Activated CD4-positive, alpha-beta T cell treated with anti-CD3 and anti-CD28 coated beads, Interleukin-2, amount 50 U/mL, for 24 hours (primary cell): ENCODE measurements at regions not wholly inside any gene's neighbourhood (a gene's known extent, or its start where the extent isn't known, plus 50 kb on each side); places are given as distances from the start of the nearest gene placed in this dataset.

Source experiments
- DNase-seq, 2 donors: peaks; one replicate each; pipeline ENCODE4 v3.0.0-alpha.2; 2020; ENCODE audit warnings: low read depth in 1 of 2, low spot score in 1 of 2

DNA sequence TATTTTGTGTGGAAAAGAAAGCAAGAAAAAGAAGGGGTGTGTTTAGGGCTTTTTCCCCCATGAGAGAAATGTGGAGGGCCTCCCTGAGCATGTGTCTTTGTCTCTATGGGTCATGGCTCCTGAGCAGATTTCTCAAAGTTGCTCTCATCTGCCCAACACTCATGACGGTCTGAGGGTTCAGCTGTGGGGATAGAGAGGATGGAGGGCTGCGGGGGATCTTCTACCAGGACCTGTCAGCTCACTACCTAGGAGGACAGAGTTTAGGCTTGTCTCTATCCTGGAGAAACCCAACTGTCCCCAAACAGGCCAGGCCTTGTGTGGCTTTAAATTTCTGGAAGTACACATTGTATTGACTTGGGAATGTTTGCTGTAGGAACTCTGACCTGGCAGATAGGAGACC lies 342.2 kb downstream of the MYCN start:
- no peak for DNase-seq

DNA sequence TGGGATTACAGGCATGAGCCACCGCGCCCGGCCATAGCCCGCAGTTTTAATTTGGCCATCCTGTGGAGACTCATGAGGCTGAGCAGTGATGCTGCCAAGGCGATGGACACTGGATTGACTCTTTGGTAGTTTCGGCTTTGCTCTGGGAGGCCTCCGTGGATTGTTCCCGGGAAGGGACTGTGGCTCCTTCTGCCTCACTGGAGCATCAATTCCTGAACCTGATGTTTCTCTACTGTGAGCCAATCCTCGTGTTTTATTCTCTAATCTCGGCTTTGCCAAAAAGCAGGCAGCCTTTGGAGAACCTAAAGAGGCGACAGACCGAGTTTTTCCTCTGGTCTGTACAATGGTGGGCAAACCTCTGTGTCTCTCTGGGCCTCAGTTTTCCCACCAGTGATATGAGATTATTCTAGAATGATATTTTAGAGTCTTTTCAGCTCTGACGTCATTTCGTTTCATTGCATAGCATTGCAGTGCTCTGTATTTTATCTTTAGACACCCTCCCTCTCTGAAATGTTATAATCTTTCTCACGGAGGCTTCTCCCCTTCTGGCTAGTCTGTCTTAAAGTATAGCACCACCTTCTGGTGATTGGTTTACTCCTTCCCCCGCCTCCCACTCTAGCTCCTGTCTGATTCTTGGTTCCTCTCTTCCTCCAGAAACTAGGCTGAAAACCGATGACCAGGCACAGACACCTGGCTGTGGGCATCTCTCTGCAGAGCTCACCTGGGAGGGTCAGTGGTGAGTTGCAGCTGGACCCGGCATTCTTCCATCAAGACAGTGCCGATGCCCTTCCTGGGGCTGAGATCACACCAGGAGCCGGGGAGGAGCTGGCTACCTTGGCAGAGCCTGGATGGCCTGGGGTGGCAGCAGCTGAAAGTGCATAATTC lies 341.3 kb downstream of the MYCN start:
- DNase-seq, result no peak

DNA sequence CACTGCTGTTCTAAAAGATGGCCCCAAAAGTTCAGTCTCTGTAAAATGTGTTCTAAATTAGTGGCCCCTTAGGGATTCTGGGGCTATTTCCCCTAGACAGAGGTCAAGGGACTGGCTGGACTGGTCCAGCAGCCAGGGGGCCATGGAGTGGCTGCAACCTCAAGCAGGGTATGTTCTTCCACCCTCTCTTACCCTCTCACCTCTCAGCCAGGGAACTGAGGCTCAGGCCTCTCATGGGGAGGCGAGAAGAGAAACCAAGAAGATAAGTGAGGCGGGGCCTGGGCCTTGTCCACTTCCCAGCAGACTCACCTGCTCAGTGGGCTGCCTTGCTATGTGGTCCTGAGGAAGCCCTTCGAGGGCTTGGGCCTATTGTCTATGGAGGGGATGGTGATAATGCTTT lies 339.7 kb downstream of the MYCN start:
- DNase-seq, result no peak

DNA sequence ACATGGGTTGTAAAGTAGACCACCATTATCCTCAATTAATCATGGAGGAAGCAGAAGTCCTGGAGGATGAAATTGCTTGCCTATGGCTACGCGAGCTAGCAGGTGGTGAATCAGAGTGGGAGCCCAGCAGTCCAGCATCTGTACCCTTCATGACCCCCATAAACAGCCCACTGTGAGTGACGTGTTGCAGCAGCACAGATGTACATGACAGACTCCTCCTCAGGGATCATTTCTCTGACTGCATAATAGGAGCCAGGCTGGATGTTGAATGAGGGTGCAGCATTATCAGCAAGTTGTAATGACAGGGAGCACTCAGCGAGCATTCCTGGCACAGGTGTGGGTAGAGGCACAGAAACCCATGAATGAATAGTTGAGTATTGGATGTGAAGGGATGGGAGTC lies 339.3 kb downstream of the MYCN start:
- no peak for DNase-seq

DNA sequence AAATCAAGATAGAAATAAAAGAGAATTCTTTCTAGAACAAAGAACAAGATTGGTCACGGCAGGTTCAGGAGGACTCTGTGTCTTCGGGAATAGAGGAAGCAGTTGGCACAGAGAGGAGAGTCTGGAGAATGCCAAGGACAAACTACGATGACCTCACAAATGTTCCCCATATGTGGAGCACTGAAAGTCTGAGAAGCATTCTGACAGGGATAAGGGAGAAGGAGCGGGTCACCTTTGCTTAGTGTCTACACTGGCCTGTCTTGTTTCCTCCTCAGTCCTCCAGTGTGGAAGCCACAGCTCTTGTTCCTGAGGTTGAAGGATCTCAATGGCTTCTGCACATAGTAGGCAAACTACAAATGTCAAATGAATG lies 338.8 kb downstream of the MYCN start:
- DNase-seq, result no peak

DNA sequence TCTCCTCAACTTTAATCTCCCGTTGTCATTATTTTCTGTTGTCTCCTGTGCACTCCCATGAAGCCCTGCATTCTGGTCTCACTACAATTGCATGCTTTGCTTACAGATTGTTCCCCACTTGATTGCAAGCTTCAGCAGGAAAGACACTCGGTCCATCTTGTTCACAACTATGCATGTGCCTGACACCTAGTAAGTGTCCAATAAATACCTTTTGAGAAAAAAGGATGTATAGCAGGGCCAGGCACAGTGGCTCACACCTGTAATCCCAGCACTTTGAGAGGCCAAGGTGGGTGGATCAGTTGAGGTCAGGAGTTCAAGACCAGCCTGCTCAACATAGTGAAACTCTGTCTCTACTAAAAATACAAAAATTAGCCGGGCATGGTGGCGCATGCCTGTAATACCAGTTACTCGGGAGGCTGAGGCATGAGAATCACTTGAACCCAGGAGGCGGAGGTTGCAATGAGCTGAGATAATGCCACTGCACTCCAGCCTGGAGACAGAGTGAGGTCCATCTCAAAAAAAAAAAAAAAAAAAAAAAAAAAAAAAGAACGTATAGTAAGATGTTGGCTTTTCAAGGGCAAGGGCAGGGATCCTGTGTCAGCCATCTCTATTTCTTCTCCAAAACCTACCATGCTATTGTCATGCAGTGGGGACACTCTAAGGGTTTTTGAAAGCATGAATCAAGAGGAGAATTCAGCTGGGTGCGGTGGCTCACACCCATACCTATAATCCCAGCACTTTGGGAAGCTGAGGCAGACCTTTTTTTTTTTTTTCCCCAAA lies 338.3 kb downstream of the MYCN start:
- no peak for DNase-seq

DNA sequence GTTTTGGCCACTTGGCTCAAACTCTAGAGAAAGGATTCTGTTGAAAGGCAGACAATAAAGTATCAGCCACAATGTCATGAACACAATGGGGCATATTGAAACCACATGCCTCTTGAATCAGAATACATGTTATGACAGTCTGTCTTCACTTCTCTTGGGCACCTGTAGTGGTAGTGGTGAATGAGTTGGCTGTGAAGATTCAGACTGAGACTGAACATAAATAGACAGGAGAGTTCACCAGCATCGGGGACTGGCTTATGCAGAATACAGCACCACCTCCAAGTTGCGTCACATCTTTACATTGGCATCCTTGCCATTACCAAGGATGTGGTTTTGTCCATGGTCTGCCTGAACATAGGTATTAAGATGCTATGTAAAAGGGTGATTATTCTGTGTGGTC lies 336.8 kb downstream of the MYCN start:
- DNase-seq, result no peak

DNA sequence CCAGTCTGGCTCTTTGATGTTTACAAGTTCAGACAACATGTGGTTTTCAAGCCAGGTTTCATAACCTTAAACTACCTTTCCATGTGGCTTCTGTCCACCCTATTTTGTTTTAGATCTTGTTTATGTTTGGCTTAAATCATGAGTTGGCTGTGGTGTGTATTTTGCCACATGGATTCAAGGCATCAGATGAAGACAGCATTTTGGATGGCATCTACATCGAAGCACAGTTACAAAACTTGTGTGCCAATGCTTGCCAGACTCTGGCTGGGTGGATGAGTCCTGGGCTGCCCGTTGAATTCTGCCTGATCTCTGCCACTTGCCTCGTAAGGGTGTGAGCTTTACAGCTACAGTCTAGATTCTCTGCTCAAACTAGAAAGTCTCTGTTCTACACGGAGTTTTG lies 335.3 kb downstream of the MYCN start:
- DNase-seq, result no peak

DNA sequence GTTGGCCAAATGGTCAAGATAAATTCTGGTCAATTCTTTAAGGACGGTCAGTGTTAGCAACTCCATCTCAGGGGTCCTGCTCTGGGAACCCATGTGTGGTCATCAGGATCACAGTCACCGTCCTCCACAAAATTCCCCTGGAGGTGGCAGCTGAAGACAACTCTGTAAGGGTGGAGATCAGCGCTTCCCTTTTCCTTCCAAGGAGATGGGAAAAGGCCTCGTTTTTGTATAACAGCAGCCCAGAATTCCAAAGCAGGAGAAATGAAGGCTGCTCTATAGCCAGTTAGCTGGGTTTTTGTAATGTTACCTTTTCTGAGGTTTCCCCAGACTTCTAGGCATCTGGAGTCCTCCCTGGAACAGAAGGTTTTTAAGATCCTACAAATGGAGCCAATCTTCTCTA lies 334.8 kb downstream of the MYCN start:
- no peak for DNase-seq

DNA sequence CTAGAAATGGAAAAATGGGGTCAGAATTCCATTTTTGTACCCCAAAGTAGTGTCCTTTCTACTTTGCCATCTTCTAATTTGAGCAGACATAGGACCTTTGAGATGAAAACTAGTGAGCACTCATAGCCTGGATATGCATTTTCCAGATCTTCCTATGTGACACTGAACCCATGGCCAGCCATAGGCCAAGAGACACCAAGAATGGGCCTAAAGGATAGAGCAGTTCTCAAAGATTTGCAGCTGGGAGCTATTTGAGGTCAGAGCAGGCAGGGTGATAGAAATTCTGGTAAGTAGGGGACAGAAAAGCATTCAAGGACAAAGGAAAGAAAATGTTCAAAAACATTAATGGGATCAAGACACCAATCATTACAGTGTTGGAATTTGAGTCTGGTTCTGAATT lies 332.8 kb downstream of the MYCN start:
- DNase-seq, result no peak

DNA sequence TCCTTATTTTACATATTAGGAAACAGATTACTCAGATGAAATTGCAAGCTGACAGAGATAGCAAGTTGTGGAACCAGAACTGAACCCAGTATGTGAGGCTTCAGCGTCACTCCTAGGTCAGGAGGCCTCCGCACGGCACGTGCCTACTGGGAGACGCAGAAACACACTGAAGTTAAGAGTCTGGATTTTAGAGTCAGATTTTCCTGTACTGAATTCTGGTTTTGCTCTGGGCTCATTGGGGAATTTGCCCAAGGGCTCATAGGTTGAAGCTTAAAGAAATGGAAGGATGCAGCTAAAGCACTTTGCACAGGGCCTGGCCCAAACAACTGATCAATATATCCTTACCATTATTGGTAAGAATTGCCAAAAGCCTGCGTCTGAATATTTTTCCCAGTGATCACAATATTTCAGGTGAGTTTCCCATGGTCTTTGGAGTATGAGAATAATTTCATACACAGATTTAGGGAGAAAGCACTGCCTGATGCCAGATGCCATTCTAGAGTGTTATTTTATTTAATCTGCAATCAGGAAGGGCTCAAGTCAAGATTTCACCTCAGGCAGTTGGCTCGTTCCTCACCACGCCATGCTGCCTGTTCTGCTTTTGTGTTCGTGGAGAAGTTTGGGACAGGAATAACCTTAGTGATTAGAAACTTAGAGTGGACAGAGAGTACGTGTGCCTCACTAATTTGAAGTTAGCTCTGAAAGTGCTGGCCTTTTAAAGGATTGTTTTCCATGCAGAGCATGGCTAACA lies 331.9 kb downstream of the MYCN start:
- no peak for DNase-seq

DNA sequence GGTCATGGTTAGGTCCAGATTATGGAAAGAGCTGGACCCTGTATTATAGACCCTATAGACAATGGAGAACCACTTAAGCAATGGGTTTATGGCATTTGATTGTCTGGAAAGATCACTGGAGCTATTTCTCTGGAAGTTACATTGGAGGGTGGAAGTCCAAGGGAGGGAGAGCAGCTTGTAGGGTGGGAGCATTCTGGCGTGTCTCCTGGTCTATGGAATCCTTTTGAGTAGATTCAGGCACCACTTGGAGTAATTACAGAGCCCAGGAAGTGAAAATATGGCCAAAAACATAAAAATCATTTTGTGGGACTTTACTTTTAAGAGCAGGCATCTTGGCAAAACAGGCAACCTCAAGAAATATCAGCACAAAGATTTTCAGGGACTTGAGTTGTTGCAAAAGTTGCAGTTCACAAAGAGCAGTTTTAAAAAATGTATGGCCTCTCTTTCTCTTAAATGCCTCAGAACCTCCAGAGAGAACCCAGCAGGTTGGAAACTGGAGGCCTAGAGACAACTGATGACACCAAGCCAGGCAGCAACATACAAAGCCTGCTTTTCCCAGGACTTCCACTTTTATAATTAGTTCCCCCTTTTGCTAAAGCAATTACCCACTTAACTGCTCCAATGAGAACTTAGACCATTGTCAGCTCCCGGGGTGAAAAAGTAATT lies 331.0 kb downstream of the MYCN start:
- no peak for DNase-seq

DNA sequence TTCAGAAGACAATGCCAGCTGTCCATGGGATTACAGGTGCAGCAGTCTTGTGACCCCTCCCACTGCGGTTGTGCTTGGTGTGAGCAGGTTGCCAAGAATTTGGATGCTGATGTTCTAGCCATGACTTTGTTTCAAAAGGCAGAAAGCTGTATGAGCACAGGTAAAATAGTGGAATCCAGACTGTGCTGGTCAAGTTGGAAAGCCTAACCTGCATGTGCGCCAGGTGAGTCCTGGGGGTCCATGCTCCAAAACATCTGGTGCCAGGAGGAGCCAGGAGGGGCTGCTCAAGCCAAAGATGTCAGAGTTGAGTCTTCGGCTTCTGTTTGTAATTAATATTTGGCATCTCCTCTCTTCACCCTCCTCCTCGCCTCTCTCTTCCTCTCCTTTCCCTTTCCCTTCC lies 330.1 kb downstream of the MYCN start:
- no peak for DNase-seq

DNA sequence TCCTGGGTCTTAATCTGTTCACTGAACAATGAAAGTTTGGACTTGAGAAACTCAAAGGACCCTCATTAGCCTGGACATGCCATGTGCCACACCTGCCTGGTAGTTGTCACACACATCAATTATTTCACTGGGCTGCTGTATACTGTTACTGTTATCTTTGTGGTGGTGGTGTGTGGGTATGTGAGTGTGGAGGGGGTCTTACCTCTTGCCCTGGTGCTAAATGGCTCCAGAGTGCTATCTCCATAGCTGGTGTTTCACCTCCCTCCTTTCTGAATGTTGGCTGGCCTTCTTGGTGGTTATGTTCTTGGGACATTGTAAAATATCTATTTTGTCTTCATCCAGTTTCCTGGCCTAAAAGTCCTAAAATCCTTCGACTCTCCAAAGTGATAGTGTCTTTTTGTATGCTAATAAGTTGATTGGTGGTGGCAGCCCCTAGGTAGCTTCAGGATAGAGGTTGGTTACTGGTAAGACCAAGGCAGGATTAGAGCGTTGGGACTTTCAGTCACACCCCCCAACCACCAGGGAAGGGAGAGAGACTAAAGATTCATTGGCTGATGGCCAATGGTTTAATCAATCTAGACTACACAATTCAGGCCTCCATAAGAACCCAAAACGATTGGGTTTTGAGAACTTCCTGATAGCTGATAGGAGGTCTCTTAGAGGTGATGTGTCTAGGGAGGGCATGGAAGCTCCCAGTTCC lies 328.1 kb downstream of the MYCN start:
- DNase-seq, result no peak

DNA sequence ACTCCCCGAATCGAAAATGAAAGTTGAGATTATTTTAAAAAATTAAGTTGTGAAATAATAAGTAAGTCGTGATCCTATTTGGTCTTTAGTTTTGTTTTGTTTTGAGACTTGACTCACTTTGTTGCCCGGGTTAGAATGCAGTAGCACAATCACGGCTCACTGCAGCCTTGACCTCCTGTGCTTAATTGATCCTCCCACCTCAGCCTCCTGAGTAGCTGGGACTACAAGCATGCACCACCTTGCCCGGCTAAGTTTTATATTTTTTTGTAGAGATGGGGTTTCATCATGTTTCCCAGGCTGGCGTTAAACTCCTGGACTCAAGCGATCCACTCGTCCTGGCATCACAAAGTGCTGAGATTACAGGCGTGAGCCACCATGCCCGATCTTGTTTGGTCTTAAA lies 326.2 kb downstream of the MYCN start:
- no peak for DNase-seq

DNA sequence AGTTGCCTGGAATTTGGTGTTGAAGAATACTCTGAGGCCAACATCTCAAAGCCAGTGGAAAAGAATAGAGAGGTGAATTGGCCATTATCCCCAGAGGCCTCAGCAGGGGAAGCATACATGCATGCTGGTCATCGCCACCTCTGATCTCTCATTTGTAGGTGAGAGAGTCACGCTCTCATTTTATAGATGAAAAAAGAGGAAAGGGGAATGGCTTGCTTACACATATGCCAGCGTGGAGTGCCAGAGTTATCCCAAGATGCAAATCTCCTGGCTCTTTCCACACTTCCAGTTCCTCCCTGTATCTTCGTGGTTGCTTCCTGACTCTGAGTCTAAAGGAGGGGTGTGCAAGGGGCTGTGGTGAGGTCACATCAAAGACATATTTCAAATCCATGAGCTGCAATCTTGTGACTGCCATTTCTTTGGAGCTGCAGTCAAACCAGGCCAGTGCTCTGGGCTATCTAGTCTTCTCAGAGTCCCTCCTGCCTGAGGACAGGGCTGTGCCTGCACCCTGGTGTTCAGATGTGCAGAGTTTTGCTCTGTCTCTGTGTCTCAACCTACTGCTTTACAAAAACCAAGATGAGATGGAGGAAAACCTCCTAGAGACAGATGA lies 324.7 kb downstream of the MYCN start:
- DNase-seq, result no peak

DNA sequence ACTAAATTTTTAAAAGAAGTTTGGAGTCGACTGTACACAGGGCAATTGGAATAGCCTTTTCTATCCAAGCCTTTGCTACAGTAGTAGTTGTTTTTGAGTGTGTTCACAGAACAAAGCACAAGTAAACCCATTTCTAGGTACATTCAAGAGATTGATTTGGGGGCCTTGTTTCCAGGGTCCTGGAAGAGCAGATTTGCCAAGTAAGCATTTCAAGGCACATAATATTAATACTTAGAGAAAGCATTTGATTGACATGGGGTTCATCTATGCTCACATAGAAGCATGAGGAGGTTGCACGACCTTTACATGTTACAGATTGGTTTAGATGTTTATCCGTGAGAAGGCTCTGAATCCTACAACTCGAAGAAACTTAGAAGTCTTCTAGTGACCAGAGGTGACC lies 324.1 kb downstream of the MYCN start:
- DNase-seq, result no peak

DNA sequence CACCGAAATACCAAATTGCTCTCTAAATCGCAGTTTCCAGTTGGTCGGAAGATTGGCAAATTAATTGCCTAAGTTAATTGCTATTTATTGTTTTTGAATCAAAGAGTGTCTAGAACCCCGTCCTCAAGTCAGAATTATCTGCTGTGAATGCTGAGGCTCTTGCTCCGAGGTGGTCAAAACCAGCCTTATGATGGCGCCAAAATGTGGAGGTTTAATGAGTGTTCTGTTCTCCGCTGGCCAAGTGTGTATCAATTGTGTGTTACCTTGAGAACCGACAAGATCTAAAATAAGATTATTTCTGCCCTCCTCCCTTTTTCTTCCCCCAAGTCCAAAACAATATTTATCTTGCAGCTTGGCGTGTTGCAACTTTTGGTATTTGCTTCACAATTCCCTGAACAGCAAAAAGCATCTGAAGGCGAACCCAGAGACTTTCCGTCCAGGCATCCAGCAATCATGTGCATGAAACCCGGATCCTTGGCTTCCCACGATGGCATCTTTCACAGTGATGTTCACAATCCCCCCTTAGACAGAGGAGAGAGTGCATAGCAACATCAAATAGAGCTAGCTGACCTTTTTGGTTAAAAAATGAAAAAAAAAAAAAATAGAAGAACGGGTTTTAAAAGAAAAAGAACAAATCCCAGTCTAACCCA lies 323.0 kb downstream of the MYCN start:
- no peak for DNase-seq

DNA sequence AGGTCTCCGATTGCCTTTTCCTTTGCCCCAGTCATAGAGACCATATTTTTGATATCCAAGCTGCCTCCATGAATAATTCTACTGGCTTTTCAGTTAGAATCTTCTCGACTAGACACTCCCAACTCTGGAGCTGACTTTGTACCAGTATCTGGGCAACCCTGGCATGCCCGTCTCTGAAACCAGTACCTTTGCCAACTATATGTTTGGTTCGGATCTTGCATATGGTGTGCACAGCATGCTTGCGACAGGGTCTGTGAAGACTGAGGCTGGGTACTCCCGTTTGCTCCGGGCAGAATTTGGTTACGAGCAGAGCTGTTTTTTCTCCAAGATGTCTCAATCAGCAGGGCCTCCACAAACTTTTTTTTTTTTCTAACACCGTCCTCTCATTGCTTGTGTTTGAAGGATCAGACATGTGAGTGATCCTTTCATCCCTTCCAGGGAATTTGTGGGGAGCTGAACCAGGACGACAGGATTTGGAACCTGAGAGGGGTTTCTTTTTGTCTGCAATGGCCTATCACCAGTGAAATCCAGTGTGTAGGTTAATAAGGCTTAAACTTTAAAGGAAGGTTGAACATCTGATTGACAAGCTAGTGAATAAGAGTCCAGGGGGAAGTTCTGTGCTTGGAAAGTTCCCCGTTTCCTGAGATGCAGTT lies 322.3 kb downstream of the MYCN start:
- DNase-seq, result no peak
